Ishikawa (cell line): ENCODE measurements at regions not wholly inside any gene's neighbourhood (a gene's known extent, or its start where the extent isn't known, plus 50 kb on each side); places are given as distances from the start of the nearest gene placed in this dataset.

Source experiments
- CEBPB ChIP-seq: IDR thresholded peaks from 2 replicates; pipeline ENCODE4 v1.6.1; 2012
- CREB1 ChIP-seq: IDR thresholded peaks from 2 replicates; pipeline ENCODE4 v1.6.1; 2012; ENCODE audit warnings: low read depth
- EGR1 ChIP-seq: IDR thresholded peaks from 2 replicates; pipeline ENCODE4 v1.6.1; 2012
- EP300 ChIP-seq: IDR thresholded peaks from 2 replicates; pipeline ENCODE4 v1.6.1; 2012; ENCODE audit warnings: borderline replicate concordance
- FOXM1 ChIP-seq: IDR thresholded peaks from 2 replicates; pipeline ENCODE4 v1.6.1; 2012; ENCODE audit warnings: low read depth, borderline replicate concordance
- MAX ChIP-seq: IDR thresholded peaks from 2 replicates; pipeline ENCODE4 v1.6.1; 2012
- NFIC ChIP-seq: IDR thresholded peaks from 2 replicates; pipeline ENCODE4 v1.6.1; 2012
- RAD21 ChIP-seq: IDR thresholded peaks from 2 replicates; pipeline ENCODE4 v1.6.1; 2012; ENCODE audit warnings: low read depth
- REST ChIP-seq: IDR thresholded peaks from 2 replicates; pipeline ENCODE4 v1.6.1; 2012; ENCODE audit warnings: low read depth, mild to moderate bottlenecking
- TAF1 ChIP-seq: IDR thresholded peaks from 2 replicates; pipeline ENCODE4 v1.6.1; 2012; ENCODE audit warnings: low read depth, mild to moderate bottlenecking
- TCF12 ChIP-seq: IDR thresholded peaks from 2 replicates; pipeline ENCODE4 v1.6.1; 2012; ENCODE audit warnings: low read depth
- TEAD4 ChIP-seq: IDR thresholded peaks from 2 replicates; pipeline ENCODE4 v1.6.1; 2012
- USF1 ChIP-seq: IDR thresholded peaks from 2 replicates; pipeline ENCODE4 v1.6.1; 2012
- YY1 ChIP-seq: IDR thresholded peaks from 2 replicates; pipeline ENCODE4 v1.6.1; 2012; ENCODE audit warnings: low read depth
- ZBTB7A ChIP-seq: IDR thresholded peaks from 2 replicates; pipeline ENCODE4 v1.6.1; 2012; ENCODE audit warnings: low read depth

DNA sequence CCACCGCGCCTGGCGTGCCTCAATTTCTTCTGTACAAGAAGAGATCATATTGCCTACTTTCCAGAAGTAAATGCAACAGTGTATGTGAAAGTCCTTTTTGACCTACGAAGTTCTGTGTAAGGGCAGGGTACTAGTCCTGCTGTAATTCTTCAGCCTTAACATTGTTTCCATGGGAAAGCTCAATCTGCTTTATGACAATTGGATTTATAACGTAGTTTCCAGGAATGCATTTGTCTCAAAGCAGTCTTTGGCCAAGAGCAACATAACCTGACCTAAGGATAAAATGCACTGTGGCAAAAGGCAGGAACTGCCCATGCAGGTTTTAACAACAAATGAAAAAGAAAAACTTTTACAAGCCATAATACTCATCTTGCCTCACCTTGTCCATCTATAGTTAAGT lies 108.1 kb upstream of the PODXL start:
- no peak for TF ChIP-seq EGR1
- TF ChIP-seq USF1: no peak
- no peak for TF ChIP-seq NFIC
- TF ChIP-seq CREB1: no peak
- TF ChIP-seq EP300: no peak
- no peak for TF ChIP-seq YY1
- no peak for TF ChIP-seq ZBTB7A
- no peak for TF ChIP-seq TAF1
- no peak for TF ChIP-seq RAD21
- no peak for TF ChIP-seq MAX
- TF ChIP-seq TCF12: no peak
- no peak for TF ChIP-seq TEAD4
- TF ChIP-seq FOXM1: no peak

GRCh38 chr7:131657881-131658280 lies 101.5 kb upstream of the PODXL start:
- TF ChIP-seq USF1 (no peak), EGR1 (no peak), CEBPB (no peak), TEAD4 (no peak), YY1 (no peak), FOXM1 (no peak), CREB1 (no peak), EP300 (no peak), MAX (no peak), REST (no peak), TAF1 (no peak), ZBTB7A (no peak), NFIC (no peak), RAD21 (no peak), TCF12 (no peak)

DNA sequence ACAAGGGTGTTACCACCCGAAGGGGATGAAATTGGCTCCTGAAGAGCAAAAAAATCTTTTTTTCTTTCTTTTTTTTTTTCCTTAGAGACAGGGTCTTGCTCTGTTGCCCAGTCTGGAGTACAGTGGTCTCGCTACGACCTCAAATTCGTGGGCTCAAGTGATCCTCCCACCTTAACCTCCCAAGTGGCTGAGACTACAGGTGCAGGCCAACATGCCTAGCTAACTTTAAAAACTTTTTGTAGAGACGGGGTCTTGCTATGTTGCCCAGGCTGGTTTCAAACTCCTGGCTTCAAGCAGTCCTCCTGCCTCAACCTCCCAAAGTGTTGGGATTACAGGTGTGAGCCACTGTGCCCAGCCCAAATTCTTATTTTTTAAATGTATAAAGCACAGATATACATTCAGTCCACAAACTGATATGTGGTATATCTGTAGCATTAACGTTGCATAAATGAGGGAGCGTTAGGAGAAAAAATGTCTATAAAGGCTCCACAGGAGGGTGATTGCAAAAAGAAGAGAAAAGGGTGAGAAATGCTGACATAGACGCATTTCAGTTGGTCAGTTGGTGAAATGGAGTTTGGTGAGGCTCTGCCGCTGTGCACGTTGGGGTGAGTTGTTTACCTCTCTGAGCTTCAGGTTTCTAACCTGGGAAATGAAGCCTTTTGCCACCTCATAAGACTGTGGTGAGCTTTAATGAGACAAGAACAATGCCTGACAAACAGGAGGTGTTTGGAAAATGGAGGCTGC lies 100.7 kb upstream of the PODXL start:
- no peak for TF ChIP-seq MAX
- no peak for TF ChIP-seq FOXM1
- no peak for TF ChIP-seq USF1
- no peak for TF ChIP-seq YY1
- TF ChIP-seq TEAD4: no peak
- no peak for TF ChIP-seq EGR1
- TF ChIP-seq TAF1: no peak
- TF ChIP-seq RAD21: no peak
- no peak for TF ChIP-seq CREB1
- TF ChIP-seq TCF12: no peak
- no peak for TF ChIP-seq EP300
- no peak for TF ChIP-seq ZBTB7A
- TF ChIP-seq CEBPB: no peak
- TF ChIP-seq NFIC: no peak
- TF ChIP-seq REST: no peak

GRCh38 chr7:131655866-131656265 lies 99.4 kb upstream of the PODXL start:
- TF ChIP-seq YY1 (no peak), NFIC (no peak)

DNA sequence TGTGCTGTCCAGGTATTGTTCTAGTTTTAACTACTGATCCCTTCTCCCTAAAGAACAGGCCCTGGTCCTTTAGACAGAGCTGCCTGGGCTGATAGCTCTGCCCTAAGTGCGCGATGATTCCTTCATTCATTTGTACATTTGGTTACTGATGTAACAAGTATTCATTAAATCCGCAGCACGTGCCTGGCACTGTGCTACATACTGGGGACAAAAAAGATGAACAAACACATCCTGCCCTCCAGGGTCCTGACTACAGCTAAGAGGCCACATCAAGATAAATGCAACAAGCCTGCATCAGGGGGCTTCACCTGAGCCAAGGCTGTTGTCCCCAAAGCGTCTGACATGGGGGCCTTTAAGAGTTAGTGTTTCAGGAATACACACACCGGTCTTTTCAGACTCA lies 99.0 kb upstream of the PODXL start:
- TF ChIP-seq TEAD4 (no peak), CREB1 (no peak), TCF12 (no peak), RAD21 (no peak), EP300 (no peak)
